Left lung (tissue), 4 donors: ENCODE measurements at regions not wholly inside any gene's neighbourhood (a gene's known extent, or its start where the extent isn't known, plus 50 kb on each side); places are given as distances from the start of the nearest gene placed in this dataset.
A peak's percentile ranks its signal among the peaks of the same experiment; 100 is the strongest.

ENCODE experiments used
- ATAC-seq: fragments of 200-7000 bp; cut with Tn5 transposase; one replicate; pipeline ENCODE4 v1.9.1; 2020; ENCODE audit warnings: moderate library complexity
- DNase-seq, 4 donors: peaks; one replicate each; pipeline ENCODE4 v3.0.0-alpha.2; 2013 to 2020
- H3K27ac ChIP-seq, 2 donors: fragments of 200-600 bp; sonication (generic) in 1 of 2; one replicate each; pipeline versions ENCODE4 v1.5.0 to v1.8.0; 2020 to 2021
- H3K27me3 ChIP-seq, 2 donors: fragments of 200-600 bp; sonication (generic) in 1 of 2; one replicate each; pipeline versions ENCODE4 v1.5.0 to v1.8.0; 2020 to 2021
- H3K36me3 ChIP-seq, 2 donors: fragments of 200-600 bp; sonication (generic) in 1 of 2; one replicate each; pipeline versions ENCODE4 v1.5.0 to v1.8.0; 2020 to 2021
- H3K4me1 ChIP-seq, 2 donors: fragments of 200-600 bp; one replicate each; pipeline ENCODE4 v1.8.0; 2021
- H3K4me3 ChIP-seq, 2 donors: fragments of 200-600 bp; sonication (generic) in 1 of 2; one replicate each; pipeline versions ENCODE4 v1.5.0 to v1.8.0; 2020 to 2021; ENCODE audit warnings: mild to moderate bottlenecking in 1 of 2
- H3K9me3 ChIP-seq, 2 donors: fragments of 200-600 bp; sonication (generic) in 1 of 2; one replicate each; pipeline versions ENCODE4 v1.5.0 to v1.8.0; 2020 to 2021
- CTCF ChIP-seq, 2 donors: fragments of 200-600 bp; sonication (generic) in 1 of 2; IDR thresholded peaks; one replicate each; pipeline versions ENCODE4 v1.5.0 to v1.8.0; 2021; ENCODE audit warnings: antibody characterized with exemption in 2 of 2
- intact Hi-C, 2 donors: fragments of 100-400 bp; cut with DNase I; formaldehyde crosslinking; loops; one replicate each; pipeline versions ENCODE4 v1.11.2 to v1.14.2; 2022
- donor health status: DM: no; HTN: yes; CAD: no.
- donor health status: DM: no; HTN: no; CAD: no.

- no peaks in the 10 kb centered on the region for H3K27me3 ChIP-seq
Observed at GRCh38 chr3:46146548-46146947, 61.6 kb downstream of the CCR1 start.

GRCh38 chr3:46146021-46146420 lies 62.1 kb downstream of the CCR1 start:
- intact Hi-C loops, result no loop called here
- Histone ChIP-seq H3K27ac (no peak overlapping the region), H3K27me3 (no peaks in the 10 kb centered on the region), H3K9me3 (no peaks in the 10 kb centered on the region), H3K36me3 (no peaks in the 10 kb centered on the region), H3K4me1 (peaks cover 0 to 26% of the 10 kb centered on the region in 2 donors), H3K4me3 (no peak overlapping the region)
- TF ChIP-seq CTCF (IDR thresholded peaks at IDR 0.05), result no peak
- DNase-seq (no peak), ATAC-seq (no peak)

More at GRCh38 chr3:46146548-46146947, 61.6 kb downstream of the CCR1 start:
- H3K36me3 ChIP-seq, result no peaks in the 10 kb centered on the region
- H3K27ac ChIP-seq, result no peak overlapping the region
- DNase-seq, result no peak
- no peaks in the 10 kb centered on the region for H3K9me3 ChIP-seq
- intact Hi-C loops, result no loop called here
- peaks cover 0 to 26% of the 10 kb centered on the region in 2 donors for H3K4me1 ChIP-seq
- ATAC-seq, result no peak
- H3K4me3 ChIP-seq, result no peak overlapping the region
- no peak for TF ChIP-seq CTCF (IDR thresholded peaks at IDR 0.05)

- no peak for TF ChIP-seq CTCF (IDR thresholded peaks at IDR 0.05)
- no peak for DNase-seq
- Histone ChIP-seq H3K9me3 (no peaks in the 10 kb centered on the region), H3K36me3 (no peaks in the 10 kb centered on the region), H3K4me3 (no peak overlapping the region), H3K27ac (no peak overlapping the region), H3K27me3 (no peaks in the 10 kb centered on the region), H3K4me1 (peaks cover 0 to 26% of the 10 kb centered on the region in 2 donors)
- no peak for ATAC-seq
- intact Hi-C loops, result no loop called here
Observed at GRCh38 chr3:46145147-46145546, 63.0 kb downstream of the CCR1 start.

- Histone ChIP-seq H3K9me3 (no peaks in the 10 kb centered on the region), H3K36me3 (no peaks in the 10 kb centered on the region), H3K4me3 (no peak overlapping the region), H3K27ac (peak overlapping the region in 1 of 2 donors; percentile 46), H3K27me3 (no peaks in the 10 kb centered on the region), H3K4me1 (peaks cover 0 to 26% of the 10 kb centered on the region in 2 donors)
- DNase-seq (peak in 2 of 4 donors; percentile 54 to 68), ATAC-seq (peak; percentile 49)
- no peak for TF ChIP-seq CTCF (IDR thresholded peaks at IDR 0.05)
- intact Hi-C loops, result no loop called here
Observed at GRCh38 chr3:46143951-46144473, 64.1 kb downstream of the CCR1 start.

- Histone ChIP-seq H3K27me3 (no peaks in the 10 kb centered on the region), H3K36me3 (no peaks in the 10 kb centered on the region), H3K27ac (no peak overlapping the region), H3K4me1 (peaks cover 0 to 26% of the 10 kb centered on the region in 2 donors), H3K9me3 (no peaks in the 10 kb centered on the region), H3K4me3 (no peak overlapping the region)
- TF ChIP-seq CTCF (IDR thresholded peaks at IDR 0.05), result no peak
- intact Hi-C loops, result no loop called here
- DNase-seq, result peak in 1 of 4 donors; percentile 58
- peak; percentile 58 for ATAC-seq
Observed at GRCh38 chr3:46141813-46142212, 66.3 kb downstream of the CCR1 start.
